Chondrocyte (in vitro differentiated cells): ENCODE measurements at regions not wholly inside any gene's neighbourhood (a gene's known extent, or its start where the extent isn't known, plus 50 kb on each side); places are given as distances from the start of the nearest gene placed in this dataset.
A peak's percentile ranks its signal among the peaks of the same experiment; 100 is the strongest.

Experiments used
- DNase-seq: peaks from one replicate; pipeline ENCODE4 v3.0.0; 2021; ENCODE audit warnings: mixed read lengths, low spot score
- H3K27ac Mint-ChIP-seq: one replicate; pipeline ENCODE4 v1.8.0; 2021; ENCODE audit warnings: mild to moderate bottlenecking, moderate library complexity, mixed read lengths; ENCODE audit not compliant: unreplicated experiment
- H3K27me3 Mint-ChIP-seq: 2 replicates; pipeline ENCODE4 v1.8.0; 2021; ENCODE audit warnings: low read depth, mixed read lengths
- H3K36me3 Mint-ChIP-seq: 2 replicates; pipeline ENCODE4 v1.8.0; 2021; ENCODE audit warnings: low read depth, mixed read lengths
- H3K4me1 Mint-ChIP-seq: 2 replicates; pipeline ENCODE4 v1.8.0; 2021; ENCODE audit warnings: low read depth, mild to moderate bottlenecking, mixed read lengths
- H3K4me3 Mint-ChIP-seq: one replicate; pipeline ENCODE4 v1.8.0; 2021; ENCODE audit warnings: mild to moderate bottlenecking, moderate library complexity, mixed read lengths; ENCODE audit not compliant: unreplicated experiment
- H3K9me3 Mint-ChIP-seq: 2 replicates; pipeline ENCODE4 v1.8.0; 2021; ENCODE audit warnings: low read depth, mixed read lengths
- TF ChIP-seq, protein P1 (sequence below): fragments of 200-600 bp; sonication (generic); IDR thresholded peaks from 2 replicates; pipeline ENCODE4 v1.5.0; 2021; ENCODE audit warnings: antibody characterized with exemption, mild to moderate bottlenecking, moderate library complexity

DNA sequence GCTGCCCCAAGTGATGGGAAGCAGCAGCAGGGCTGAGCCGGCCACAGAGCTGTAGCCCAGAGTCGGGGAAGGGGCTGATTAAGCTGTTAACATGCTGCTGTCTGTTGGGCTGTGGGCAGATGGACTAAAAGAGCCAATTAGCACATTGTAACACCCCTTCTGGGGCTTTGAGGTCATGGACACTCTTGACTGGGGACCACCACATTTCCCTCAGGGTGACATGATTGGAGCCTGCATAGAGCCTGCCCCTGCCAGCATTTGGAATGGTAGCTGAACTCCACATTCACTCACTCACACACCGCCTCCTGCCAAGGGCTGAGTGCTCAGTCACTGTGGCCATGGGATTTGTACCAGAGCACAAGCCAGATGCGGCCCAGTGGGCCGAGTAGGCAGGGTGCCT, 646.9 kb downstream of the FAT4 start:
- Mint-ChIP-seq H3K27ac (no peak overlapping the region), H3K4me3 (no peak overlapping the region), H3K9me3 (peaks cover 4% of the 10 kb centered on the region)

DNA sequence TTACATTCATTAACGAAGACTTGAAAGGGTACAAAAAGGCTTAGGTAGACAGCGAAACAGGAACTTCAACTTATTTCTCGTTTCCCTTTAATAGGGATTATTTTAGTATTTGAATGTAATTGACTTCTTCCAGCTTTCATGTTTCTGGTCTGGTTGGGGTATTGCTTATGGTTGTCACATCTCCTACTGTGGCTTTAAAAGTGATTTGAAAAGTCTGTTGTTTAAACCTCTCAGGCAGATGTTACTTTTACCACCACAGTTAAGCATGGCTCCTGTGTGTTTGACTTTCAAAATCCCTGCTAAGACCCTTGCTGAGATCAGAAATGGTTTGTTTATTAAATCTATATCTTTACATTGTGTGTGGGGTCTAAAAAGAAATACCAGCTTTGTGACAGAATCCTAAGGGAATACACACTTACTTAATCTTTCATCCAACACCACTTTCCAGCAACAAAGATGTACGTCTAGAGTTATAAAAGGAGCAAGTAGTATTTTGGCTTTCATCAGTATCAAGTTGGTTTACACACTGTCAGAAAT, 661.2 kb downstream of the FAT4 start:
- no peaks in the 10 kb centered on the region for H3K9me3 Mint-ChIP-seq
- no peak overlapping the region for H3K4me3 Mint-ChIP-seq
- no peak overlapping the region for H3K27ac Mint-ChIP-seq
- no peak for DNase-seq
- H3K4me1 Mint-ChIP-seq = no peaks in the 10 kb centered on the region
- H3K27me3 Mint-ChIP-seq = peaks cover 6% of the 10 kb centered on the region
- H3K36me3 Mint-ChIP-seq = no peaks in the 10 kb centered on the region
- TF ChIP-seq, protein P1, sequence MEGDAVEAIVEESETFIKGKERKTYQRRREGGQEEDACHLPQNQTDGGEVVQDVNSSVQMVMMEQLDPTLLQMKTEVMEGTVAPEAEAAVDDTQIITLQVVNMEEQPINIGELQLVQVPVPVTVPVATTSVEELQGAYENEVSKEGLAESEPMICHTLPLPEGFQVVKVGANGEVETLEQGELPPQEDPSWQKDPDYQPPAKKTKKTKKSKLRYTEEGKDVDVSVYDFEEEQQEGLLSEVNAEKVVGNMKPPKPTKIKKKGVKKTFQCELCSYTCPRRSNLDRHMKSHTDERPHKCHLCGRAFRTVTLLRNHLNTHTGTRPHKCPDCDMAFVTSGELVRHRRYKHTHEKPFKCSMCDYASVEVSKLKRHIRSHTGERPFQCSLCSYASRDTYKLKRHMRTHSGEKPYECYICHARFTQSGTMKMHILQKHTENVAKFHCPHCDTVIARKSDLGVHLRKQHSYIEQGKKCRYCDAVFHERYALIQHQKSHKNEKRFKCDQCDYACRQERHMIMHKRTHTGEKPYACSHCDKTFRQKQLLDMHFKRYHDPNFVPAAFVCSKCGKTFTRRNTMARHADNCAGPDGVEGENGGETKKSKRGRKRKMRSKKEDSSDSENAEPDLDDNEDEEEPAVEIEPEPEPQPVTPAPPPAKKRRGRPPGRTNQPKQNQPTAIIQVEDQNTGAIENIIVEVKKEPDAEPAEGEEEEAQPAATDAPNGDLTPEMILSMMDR = no peak

More for the DNA sequence above, 646.9 kb downstream of the FAT4 start:
- Mint-ChIP-seq H3K36me3 (no peaks in the 10 kb centered on the region), H3K4me1 (no peaks in the 10 kb centered on the region), H3K27me3 (peaks cover 3% of the 10 kb centered on the region)
- TF ChIP-seq, protein P1 = no peak
- peak; percentile 47 for DNase-seq

DNA sequence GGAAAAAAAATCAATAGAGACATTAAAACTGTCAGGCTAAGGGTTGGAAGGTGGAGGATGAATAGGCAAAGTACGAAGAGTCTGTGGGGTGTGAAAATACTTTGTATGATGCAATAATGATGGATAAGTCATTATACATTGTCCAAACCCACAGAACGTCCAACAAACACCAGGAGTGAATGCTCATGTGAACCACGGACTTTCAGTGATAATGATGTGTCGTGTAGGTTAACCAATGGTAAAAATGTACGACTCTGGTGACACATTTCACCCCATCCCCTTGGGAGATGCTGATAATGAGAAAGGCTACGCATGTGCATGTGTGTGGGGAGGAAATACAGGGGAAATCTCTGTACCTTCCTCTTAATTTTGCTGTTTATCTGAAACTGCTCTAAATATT, 665.2 kb downstream of the FAT4 start:
- Mint-ChIP-seq H3K36me3 (no peaks in the 10 kb centered on the region), H3K27me3 (peaks cover 5% of the 10 kb centered on the region), H3K9me3 (no peaks in the 10 kb centered on the region), H3K4me3 (no peak overlapping the region), H3K27ac (no peak overlapping the region), H3K4me1 (no peaks in the 10 kb centered on the region)
- DNase-seq = no peak
- TF ChIP-seq, protein P1 = no peak

DNA sequence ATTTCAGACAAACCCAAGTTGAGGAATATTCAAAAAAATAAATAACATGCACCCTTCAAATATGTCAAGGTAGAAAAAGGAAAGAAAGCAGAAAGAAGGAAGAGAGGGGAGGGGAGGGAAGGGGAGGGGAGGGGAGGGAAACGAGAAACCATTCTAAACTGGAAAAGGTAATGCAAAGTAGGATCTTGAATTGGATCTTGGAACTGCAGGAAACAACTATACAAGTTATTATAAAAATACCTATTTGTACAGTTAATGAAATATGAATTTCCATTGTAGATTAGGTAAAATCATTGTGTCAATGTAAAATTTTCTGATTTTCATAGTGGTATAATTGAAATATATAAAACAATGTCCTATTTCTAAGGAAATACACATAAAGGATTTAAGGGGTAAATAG, 668.4 kb downstream of the FAT4 start:
- H3K27me3 Mint-ChIP-seq = peaks cover 1% of the 10 kb centered on the region
- DNase-seq = no peak
- peaks cover 6% of the 10 kb centered on the region for H3K4me1 Mint-ChIP-seq
- no peaks in the 10 kb centered on the region for H3K9me3 Mint-ChIP-seq
- H3K27ac Mint-ChIP-seq = no peak overlapping the region
- TF ChIP-seq, protein P1 = no peak
- no peak overlapping the region for H3K4me3 Mint-ChIP-seq
- H3K36me3 Mint-ChIP-seq = no peaks in the 10 kb centered on the region

DNA sequence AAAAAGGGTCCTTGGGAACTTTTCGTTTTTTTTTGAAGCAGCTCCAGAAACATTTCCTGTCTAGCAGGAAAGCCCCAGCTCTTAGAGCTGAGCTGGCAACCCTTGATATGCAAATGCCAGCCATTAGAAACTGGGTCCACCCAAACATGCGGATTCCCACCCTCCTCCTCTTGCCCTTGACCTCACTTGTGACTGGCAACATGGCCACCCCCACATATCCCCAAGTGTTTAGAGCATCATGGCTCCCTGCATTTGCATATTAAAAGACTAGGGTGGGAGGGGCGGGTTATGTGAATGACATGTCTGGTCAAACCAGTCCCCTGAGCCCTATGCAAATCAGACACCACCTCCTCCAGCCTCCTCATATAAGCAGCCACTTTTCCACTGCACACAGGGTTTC, 671.1 kb downstream of the FAT4 start:
- H3K27me3 Mint-ChIP-seq = peaks cover 1% of the 10 kb centered on the region
- no peaks in the 10 kb centered on the region for H3K9me3 Mint-ChIP-seq
- TF ChIP-seq, protein P1 = no peak
- no peak for DNase-seq
- H3K4me1 Mint-ChIP-seq = peaks cover 6% of the 10 kb centered on the region
- no peaks in the 10 kb centered on the region for H3K36me3 Mint-ChIP-seq
- H3K27ac Mint-ChIP-seq = no peak overlapping the region
- no peak overlapping the region for H3K4me3 Mint-ChIP-seq
